K562 (cell line): ENCODE measurements at regions not wholly inside any gene's neighbourhood (a gene's known extent, or its start where the extent isn't known, plus 50 kb on each side); places are given as distances from the start of the nearest gene placed in this dataset.

Experiments used
- ATAC-seq: fragments of 200-7000 bp; cut with Tn5 transposase; 3 replicates; pipeline ENCODE4 v1.9.1; 2020; ENCODE audit warnings: moderate library complexity
- BruUV-seq: library from RNA; stranded (reverse); fragments of 400-500 nt; replicated peaks from 2 replicates; lab custom pipeline; 2021; lab: Mats Ljungman, UMichigan
- CTCF ChIA-PET: fragments of 300-600 bp; formaldehyde crosslinking; extraction: SDS; loops from one replicate; lab custom pipeline; 2021; ENCODE audit warnings: low intra/inter-chr PET ratio; lab: Yijun Ruan, JAX
- POLR2A ChIA-PET: fragments of 300-600, 350-650 bp; sonication (Branson Sonifier 250); formaldehyde crosslinking; extraction: SDS; loops from one replicate; lab custom pipeline; 2021; ENCODE audit warnings: antibody characterized with exemption, inconsistent platforms; lab: Yijun Ruan, JAX
- DNase-seq, 4 experiments: peaks; one replicate each; pipeline versions ENCODE4 v3.0.0 to v3.0.0-alpha.2; 2011 to 2018; ENCODE audit warnings: low spot score in 3 of 4, mixed read lengths in 3 of 4; ENCODE audit errors: extremely low read depth in 1 of 4
- FAIRE-seq: peaks from 2 replicates; lab custom pipeline; 2011; peaks lifted over from hg19 to GRCh38; lab: Jason Lieb, UNC
- H2AFZ ChIP-seq: 2 replicates; pipeline ENCODE4 v1.6.0; 2011; ENCODE audit warnings: low read depth, low read length, control low read depth, inconsistent platforms
- H3K27ac ChIP-seq: fragments of 200-600 bp; 3 replicates; pipeline ENCODE4 v1.8.0; 2011; ENCODE audit warnings: low read depth, mild to moderate bottlenecking, control low read depth, inconsistent platforms, low read length, moderate library complexity, mixed read lengths; ENCODE audit errors: extremely low read depth
- H3K27me3 ChIP-seq, 2 experiments: fragments of 300-600 bp in 1 of 2; 2 replicates in 1 of 2; 3 replicates in 1 of 2; pipeline versions ENCODE4 v1.6.0 to v1.8.0; 2011; ENCODE audit warnings: inconsistent platforms in 2 of 2, low read length in 2 of 2, mild to moderate bottlenecking in 1 of 2, mixed read lengths in 1 of 2, moderate library complexity in 1 of 2; ENCODE audit not compliant: control insufficient read depth in 2 of 2, insufficient read depth in 2 of 2
- H3K36me3 ChIP-seq: fragments of 300-600 bp; 3 replicates; pipeline ENCODE4 v1.8.0; 2011; ENCODE audit warnings: mild to moderate bottlenecking, low read length, inconsistent platforms; ENCODE audit not compliant: control insufficient read depth, insufficient read depth
- H3K4me1 ChIP-seq, 2 experiments: fragments of 200-600 bp in 1 of 2; replicated peaks in 1 of 2; 2 replicates in 1 of 2; 3 replicates in 1 of 2; pipeline versions ENCODE4 v1.5.1 to v1.8.0; 2011; ENCODE audit warnings: inconsistent platforms in 2 of 2, low read length in 2 of 2, mild to moderate bottlenecking in 1 of 2, mixed read lengths in 1 of 2, moderate library complexity in 1 of 2; ENCODE audit not compliant: control insufficient read depth in 2 of 2, insufficient read depth in 2 of 2
- H3K4me2 ChIP-seq: 2 replicates; pipeline ENCODE4 v1.6.1; 2011; ENCODE audit warnings: low read length, control low read depth, inconsistent platforms, mixed read lengths; ENCODE audit not compliant: insufficient read depth
- H3K4me3 ChIP-seq: fragments of 200-600 bp; sonication (generic), shearing (Covaris generic); 2 replicates; pipeline ENCODE4 v1.5.1; 2016; ENCODE audit warnings: control low read depth, inconsistent platforms
- H3K79me2 ChIP-seq: fragments of 200-600 bp; 3 replicates; pipeline ENCODE4 v1.8.0; 2011; ENCODE audit warnings: low read length, inconsistent platforms; ENCODE audit not compliant: control insufficient read depth, insufficient read depth
- H3K9ac ChIP-seq, 2 experiments: 2 replicates each; pipeline versions ENCODE4 v1.6.0 to v1.6.1; 2011; ENCODE audit warnings: low read depth in 2 of 2, low read length in 2 of 2, control low read depth in 1 of 2, inconsistent platforms in 1 of 2, mild to moderate bottlenecking in 1 of 2, mixed read lengths in 1 of 2; ENCODE audit not compliant: insufficient read depth in 1 of 2
- H3K9me1 ChIP-seq: one replicate; pipeline ENCODE4 v1.6.0; 2011; ENCODE audit warnings: inconsistent platforms, mild to moderate bottlenecking, low read length, moderate library complexity; ENCODE audit not compliant: control insufficient read depth, insufficient read depth
- H3K9me3 ChIP-seq: replicated peaks from 2 replicates; pipeline ENCODE4 v1.5.1; 2011; ENCODE audit warnings: low read depth, low read length, inconsistent platforms; ENCODE audit not compliant: control insufficient read depth, insufficient read depth
- H4K20me1 ChIP-seq: replicated peaks from 2 replicates; pipeline ENCODE4 v1.6.1; 2011; ENCODE audit warnings: low read length, inconsistent platforms, mixed read lengths; ENCODE audit not compliant: control insufficient read depth, insufficient read depth
- CBFA2T2 ChIP-seq: fragments of 450-650 bp; conservative IDR thresholded peaks from 2 replicates; pipeline ENCODE4 v1.6.1; 2017; ENCODE audit warnings: mild to moderate bottlenecking
- CBFA2T3 ChIP-seq: fragments of 450-650 bp; IDR thresholded peaks from 2 replicates; pipeline ENCODE4 v1.6.1; 2017
- HOXB6 ChIP-seq: fragments of 250-450 bp; sonication (Bioruptor Pico); IDR thresholded peaks from 2 replicates; pipeline ENCODE4 v1.5.1; 2022; ENCODE audit warnings: mild to moderate bottlenecking, borderline replicate concordance
- NONO ChIP-seq, 2 experiments: fragments of 200-400 bp in 1 of 2; fragments of 450-650 bp in 1 of 2; formaldehyde crosslinking in 1 of 2; IDR thresholded peaks; 2 replicates each; pipeline ENCODE4 v1.6.1; 2017; ENCODE audit warnings: low read depth in 2 of 2, mild to moderate bottlenecking in 2 of 2, moderate library complexity in 2 of 2, low read length in 1 of 2
- PRDM10 ChIP-seq: fragments of 450-650 bp; IDR thresholded peaks from 2 replicates; pipeline ENCODE4 v1.6.1; 2018; ENCODE audit not compliant: partially characterized antibody
- WGBS: fragments of 100-300 bp; shearing (Covaris generic); methylation state at CpG from one replicate; pipeline ENCODE4 v1.1.6; 2016; ENCODE audit warnings: low coverage, mixed read lengths; ENCODE audit not compliant: insufficient coverage; ENCODE audit errors: missing lambda C conversion rate; 5-methylcytosine and 5-hydroxymethylcytosine counted together
- in situ Hi-C: fragments of 300-500 bp; cut with MboI; formaldehyde crosslinking; loops from 4 replicates; pipeline ENCODE4 v1.15.0; 2018; ENCODE audit warnings: inconsistent platforms, mixed read lengths
- intact Hi-C: fragments of 100-400 bp; cut with micrococcal nuclease; formaldehyde crosslinking; loops from 2 replicates; pipeline ENCODE4 v1.14.2; 2022

- H3K9me1 ChIP-seq: no peaks in the 10 kb centered on the region
- peaks cover 10 to 11% of the 10 kb centered on the region in 2 experiments for H3K4me1 ChIP-seq
- 7% methylated on average over 5 of the region's 5 CpGs for WGBS
- H2AFZ ChIP-seq: no peak overlapping the region
- H3K36me3 ChIP-seq: no peaks in the 10 kb centered on the region
- peak; percentile 75 for TF ChIP-seq PRDM10
- TF ChIP-seq HOXB6 (CRISPR knock-in tag): no peak
- no peak for TF ChIP-seq NONO (IDR thresholded peaks at IDR 0.05; ENCODE audit: low read depth in 2 of 2, low read length in 1 of 2)
- 0 out of 2 replicates have a peak, but pooled peaks have one; percentile 15 for TF ChIP-seq CBFA2T2
- TF ChIP-seq CBFA2T3: 0 out of 2 replicates have a peak, but pooled peaks have one; percentile 33
- in situ Hi-C loops: loop anchor here (5.0 kb wide), 1 partner anchor 162 kb away; no protein-coding TSS in a partner anchor
- POLR2A ChIA-PET: no interaction called here
- no peak overlapping the region for H3K27ac ChIP-seq
- DNase-seq: no peak
- ATAC-seq: no peak
- intact Hi-C loops: no loop called here
- BruUV-seq: no TSS peak
- no peaks in the 10 kb centered on the region for H3K9me3 ChIP-seq
- H3K4me2 ChIP-seq: no peak overlapping the region
- FAIRE-seq: no peak
- no peaks in the 10 kb centered on the region for H4K20me1 ChIP-seq
- no peak overlapping the region for H3K9ac ChIP-seq
- no peak overlapping the region for H3K4me3 ChIP-seq
- H3K27me3 ChIP-seq: no peaks in the 10 kb centered on the region
- CTCF ChIA-PET: no interaction called here
- no peaks in the 10 kb centered on the region for H3K79me2 ChIP-seq
These were observed 104.7 kb upstream of the IKZF1 start for GRCh38 chr7:50199824-50200223.
